ENCODE measurements at regions not wholly inside any gene's neighbourhood (a gene's known extent, or its start where the extent isn't known, plus 50 kb on each side); places are given as distances from the start of the nearest gene placed in this dataset.

DNA sequence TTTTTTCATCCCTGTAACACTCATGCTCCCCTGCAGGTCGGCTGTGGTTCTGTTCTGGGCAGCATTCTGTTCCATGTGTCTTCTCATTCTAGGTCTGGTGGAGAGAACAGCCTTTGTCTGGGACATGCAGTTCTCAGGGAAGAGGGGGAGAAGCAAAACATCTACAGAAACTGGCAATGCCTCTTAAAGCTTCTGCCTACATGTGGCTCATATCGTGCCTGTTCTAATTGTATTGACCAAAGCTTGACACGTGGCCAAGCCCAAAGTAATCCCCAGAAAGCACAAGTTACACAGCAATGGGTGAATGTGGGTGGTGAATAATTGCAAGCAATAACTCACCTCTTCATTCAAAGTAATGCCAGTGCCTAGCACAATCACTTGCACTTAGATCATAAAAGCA lies 218.2 kb upstream of the IL12B start:
- TF ChIP-seq, protein P1, sequence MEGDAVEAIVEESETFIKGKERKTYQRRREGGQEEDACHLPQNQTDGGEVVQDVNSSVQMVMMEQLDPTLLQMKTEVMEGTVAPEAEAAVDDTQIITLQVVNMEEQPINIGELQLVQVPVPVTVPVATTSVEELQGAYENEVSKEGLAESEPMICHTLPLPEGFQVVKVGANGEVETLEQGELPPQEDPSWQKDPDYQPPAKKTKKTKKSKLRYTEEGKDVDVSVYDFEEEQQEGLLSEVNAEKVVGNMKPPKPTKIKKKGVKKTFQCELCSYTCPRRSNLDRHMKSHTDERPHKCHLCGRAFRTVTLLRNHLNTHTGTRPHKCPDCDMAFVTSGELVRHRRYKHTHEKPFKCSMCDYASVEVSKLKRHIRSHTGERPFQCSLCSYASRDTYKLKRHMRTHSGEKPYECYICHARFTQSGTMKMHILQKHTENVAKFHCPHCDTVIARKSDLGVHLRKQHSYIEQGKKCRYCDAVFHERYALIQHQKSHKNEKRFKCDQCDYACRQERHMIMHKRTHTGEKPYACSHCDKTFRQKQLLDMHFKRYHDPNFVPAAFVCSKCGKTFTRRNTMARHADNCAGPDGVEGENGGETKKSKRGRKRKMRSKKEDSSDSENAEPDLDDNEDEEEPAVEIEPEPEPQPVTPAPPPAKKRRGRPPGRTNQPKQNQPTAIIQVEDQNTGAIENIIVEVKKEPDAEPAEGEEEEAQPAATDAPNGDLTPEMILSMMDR (IDR thresholded peaks at IDR 0.05; ENCODE audit: low read depth, low read length, missing input control): no peak
- TF ChIP-seq SP1 (IDR thresholded peaks at IDR 0.05): no peak
- TF ChIP-seq, protein P2, sequence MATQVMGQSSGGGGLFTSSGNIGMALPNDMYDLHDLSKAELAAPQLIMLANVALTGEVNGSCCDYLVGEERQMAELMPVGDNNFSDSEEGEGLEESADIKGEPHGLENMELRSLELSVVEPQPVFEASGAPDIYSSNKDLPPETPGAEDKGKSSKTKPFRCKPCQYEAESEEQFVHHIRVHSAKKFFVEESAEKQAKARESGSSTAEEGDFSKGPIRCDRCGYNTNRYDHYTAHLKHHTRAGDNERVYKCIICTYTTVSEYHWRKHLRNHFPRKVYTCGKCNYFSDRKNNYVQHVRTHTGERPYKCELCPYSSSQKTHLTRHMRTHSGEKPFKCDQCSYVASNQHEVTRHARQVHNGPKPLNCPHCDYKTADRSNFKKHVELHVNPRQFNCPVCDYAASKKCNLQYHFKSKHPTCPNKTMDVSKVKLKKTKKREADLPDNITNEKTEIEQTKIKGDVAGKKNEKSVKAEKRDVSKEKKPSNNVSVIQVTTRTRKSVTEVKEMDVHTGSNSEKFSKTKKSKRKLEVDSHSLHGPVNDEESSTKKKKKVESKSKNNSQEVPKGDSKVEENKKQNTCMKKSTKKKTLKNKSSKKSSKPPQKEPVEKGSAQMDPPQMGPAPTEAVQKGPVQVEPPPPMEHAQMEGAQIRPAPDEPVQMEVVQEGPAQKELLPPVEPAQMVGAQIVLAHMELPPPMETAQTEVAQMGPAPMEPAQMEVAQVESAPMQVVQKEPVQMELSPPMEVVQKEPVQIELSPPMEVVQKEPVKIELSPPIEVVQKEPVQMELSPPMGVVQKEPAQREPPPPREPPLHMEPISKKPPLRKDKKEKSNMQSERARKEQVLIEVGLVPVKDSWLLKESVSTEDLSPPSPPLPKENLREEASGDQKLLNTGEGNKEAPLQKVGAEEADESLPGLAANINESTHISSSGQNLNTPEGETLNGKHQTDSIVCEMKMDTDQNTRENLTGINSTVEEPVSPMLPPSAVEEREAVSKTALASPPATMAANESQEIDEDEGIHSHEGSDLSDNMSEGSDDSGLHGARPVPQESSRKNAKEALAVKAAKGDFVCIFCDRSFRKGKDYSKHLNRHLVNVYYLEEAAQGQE (IDR thresholded peaks at IDR 0.05): no peak
- TF ChIP-seq GABPA (IDR thresholded peaks at IDR 0.05 in 1 of 2, conservative IDR thresholded peaks at IDR 0.05 in 1 of 2): no peak
- TF ChIP-seq RAD21 (IDR thresholded peaks at IDR 0.05): no peak
- TF ChIP-seq HNF4A (conservative IDR thresholded peaks at IDR 0.05): no peak
- TF ChIP-seq, protein P3, sequence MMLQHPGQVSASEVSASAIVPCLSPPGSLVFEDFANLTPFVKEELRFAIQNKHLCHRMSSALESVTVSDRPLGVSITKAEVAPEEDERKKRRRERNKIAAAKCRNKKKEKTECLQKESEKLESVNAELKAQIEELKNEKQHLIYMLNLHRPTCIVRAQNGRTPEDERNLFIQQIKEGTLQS (IDR thresholded peaks at IDR 0.05): no peak
